Liver (tissue), 8 donors: ENCODE measurements at regions not wholly inside any gene's neighbourhood (a gene's known extent, or its start where the extent isn't known, plus 50 kb on each side); places are given as distances from the start of the nearest gene placed in this dataset.

Source experiments
- DNase-seq: peaks from one replicate; pipeline ENCODE4 v3.0.0-alpha.2; 2017; ENCODE audit warnings: low spot score
- H3K27ac ChIP-seq, 2 donors: one replicate each; pipeline ENCODE4 v1.7.0; 2013; ENCODE audit warnings: inconsistent platforms in 2 of 2, low read length in 2 of 2, control low read depth in 1 of 2, low read depth in 1 of 2, mild to moderate bottlenecking in 1 of 2
- H3K27me3 ChIP-seq, 4 donors: one replicate each; pipeline versions ENCODE4 v1.6.1 to v1.7.0; 2013; ENCODE audit warnings: low read length in 3 of 4, inconsistent platforms in 1 of 4, mild to moderate bottlenecking in 1 of 4, moderate library complexity in 1 of 4; ENCODE audit not compliant: control insufficient read depth in 4 of 4, insufficient read depth in 4 of 4
- H3K36me3 ChIP-seq, 4 donors: one replicate each; pipeline versions ENCODE4 v1.6.1 to v1.7.0; 2013; ENCODE audit warnings: low read length in 3 of 4, mild to moderate bottlenecking in 3 of 4, low read depth in 1 of 4, moderate library complexity in 1 of 4; ENCODE audit not compliant: control insufficient read depth in 4 of 4, insufficient read depth in 3 of 4
- H3K4me1 ChIP-seq, 4 donors: one replicate each; pipeline versions ENCODE4 v1.6.1 to v1.7.0; 2013; ENCODE audit warnings: low read length in 3 of 4, mild to moderate bottlenecking in 3 of 4, moderate library complexity in 1 of 4; ENCODE audit not compliant: control insufficient read depth in 4 of 4, insufficient read depth in 4 of 4
- H3K4me3 ChIP-seq, 3 donors: one replicate each; pipeline versions ENCODE4 v1.6.1 to v1.7.0; 2013; ENCODE audit warnings: low read length in 3 of 3, control low read depth in 1 of 3, low read depth in 1 of 3, mild to moderate bottlenecking in 1 of 3
- H3K9ac ChIP-seq, 2 donors: one replicate each; pipeline ENCODE4 v1.7.0; 2013; ENCODE audit warnings: low read length in 2 of 2, mild to moderate bottlenecking in 2 of 2, moderate library complexity in 2 of 2, control low read depth in 1 of 2, low read depth in 1 of 2
- H3K9me3 ChIP-seq, 4 donors: one replicate each; pipeline versions ENCODE4 v1.6.1 to v1.7.0; 2013; ENCODE audit warnings: low read length in 3 of 4; ENCODE audit not compliant: control insufficient read depth in 4 of 4
- EGR1 ChIP-seq, 2 donors: IDR thresholded peaks; 2 replicates each; pipeline ENCODE4 v1.6.1; 2016 to 2018; ENCODE audit warnings: antibody characterized with exemption in 2 of 2, low read depth in 2 of 2
- FOXA2 ChIP-seq: IDR thresholded peaks from 2 replicates; pipeline ENCODE4 v1.6.1; 2016; ENCODE audit warnings: antibody characterized with exemption
- GABPA ChIP-seq, 2 donors: IDR thresholded peaks in 1 of 2; conservative IDR thresholded peaks in 1 of 2; 2 replicates each; pipeline ENCODE4 v1.6.1; 2016; ENCODE audit warnings: antibody characterized with exemption in 2 of 2, mild to moderate bottlenecking in 1 of 2, moderate library complexity in 1 of 2
- HNF4A ChIP-seq, 2 donors: conservative IDR thresholded peaks; 2 replicates each; pipeline ENCODE4 v1.6.1; 2016; ENCODE audit warnings: antibody characterized with exemption in 2 of 2, mild to moderate bottlenecking in 2 of 2
- HNF4G ChIP-seq: IDR thresholded peaks from 2 replicates; pipeline ENCODE4 v1.6.1; 2016; ENCODE audit warnings: antibody characterized with exemption
- JUND ChIP-seq, 2 donors: IDR thresholded peaks; 2 replicates each; pipeline ENCODE4 v1.6.1; 2016; ENCODE audit warnings: antibody characterized with exemption in 2 of 2
- NR2F2 ChIP-seq: IDR thresholded peaks from 2 replicates; pipeline ENCODE4 v1.6.1; 2016; ENCODE audit warnings: antibody characterized with exemption
- RAD21 ChIP-seq, 2 donors: IDR thresholded peaks; 2 replicates each; pipeline ENCODE4 v1.6.1; 2016; ENCODE audit warnings: antibody characterized with exemption in 2 of 2, mild to moderate bottlenecking in 2 of 2
- REST ChIP-seq: IDR thresholded peaks from 2 replicates; pipeline ENCODE4 v1.6.1; 2016; ENCODE audit warnings: antibody characterized with exemption, mild to moderate bottlenecking
- RXRA ChIP-seq, 2 donors: IDR thresholded peaks; 2 replicates each; pipeline ENCODE4 v1.6.1; 2017 to 2018; ENCODE audit warnings: antibody characterized with exemption in 2 of 2, mild to moderate bottlenecking in 1 of 2
- SP1 ChIP-seq: IDR thresholded peaks from 2 replicates; pipeline ENCODE4 v1.6.1; 2018; ENCODE audit warnings: antibody characterized with exemption, mild to moderate bottlenecking
- YY1 ChIP-seq: IDR thresholded peaks from 2 replicates; pipeline ENCODE4 v1.6.1; 2016; ENCODE audit warnings: antibody characterized with exemption, mild to moderate bottlenecking
- WGBS: extraction: QIAGEN DNeasy Blood & Tissue Kit; methylation state at CpG from one replicate; pipeline ENCODE4 v1.1.7; 2013; 5-methylcytosine and 5-hydroxymethylcytosine counted together
- TF ChIP-seq, protein P1 (sequence below): IDR thresholded peaks from 2 replicates; pipeline ENCODE4 v1.6.1; 2016; ENCODE audit warnings: antibody characterized with exemption
- TF ChIP-seq, protein P2 (sequence below): fragments of 150-350 bp; IDR thresholded peaks from 2 replicates; pipeline ENCODE4 v1.5.1; 2017; ENCODE audit warnings: improper control_type of control experiment, low read depth, low read length; ENCODE audit not compliant: missing input control
- TF ChIP-seq, protein P3 (sequence below): IDR thresholded peaks from 2 replicates; pipeline ENCODE4 v1.6.1; 2016; ENCODE audit warnings: antibody characterized with exemption
- TF ChIP-seq, protein P4 (sequence below): IDR thresholded peaks from 2 replicates; pipeline ENCODE4 v1.6.1; 2016; ENCODE audit warnings: antibody characterized with exemption
- donor health status: healthy.
- donor health status: healthy.
- donor health status: healthy.
- donor health status: healthy.
- donor health status: healthy.

GRCh38 chr9:31032206-31032605 is 1352.2 kb upstream of the ACO1 start:
- no peak overlapping the region for H3K9ac ChIP-seq
- DNase-seq = no peak
- no peaks in the 10 kb centered on the region for H3K36me3 ChIP-seq
- no peak overlapping the region for H3K4me3 ChIP-seq
- no peaks in the 10 kb centered on the region for H3K27me3 ChIP-seq
- 72% methylated on average over 3 of the region's 3 CpGs for WGBS
- no peaks in the 10 kb centered on the region for H3K4me1 ChIP-seq
- no peaks in the 10 kb centered on the region for H3K9me3 ChIP-seq
- TF ChIP-seq, protein P1, sequence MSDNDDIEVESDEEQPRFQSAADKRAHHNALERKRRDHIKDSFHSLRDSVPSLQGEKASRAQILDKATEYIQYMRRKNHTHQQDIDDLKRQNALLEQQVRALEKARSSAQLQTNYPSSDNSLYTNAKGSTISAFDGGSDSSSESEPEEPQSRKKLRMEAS = no peak
- TF ChIP-seq EGR1 (IDR thresholded peaks at IDR 0.05; ENCODE audit: low read depth in 2 of 2) (no peak), FOXA2 (no peak), NR2F2 (no peak), REST (no peak), SP1 (no peak), GABPA (IDR thresholded peaks at IDR 0.05 in 1 of 2, conservative IDR thresholded peaks at IDR 0.05 in 1 of 2) (no peak), HNF4G (no peak), RAD21 (IDR thresholded peaks at IDR 0.05) (no peak), JUND (IDR thresholded peaks at IDR 0.05) (no peak), YY1 (no peak), RXRA (IDR thresholded peaks at IDR 0.05) (no peak)
- TF ChIP-seq, protein P2, sequence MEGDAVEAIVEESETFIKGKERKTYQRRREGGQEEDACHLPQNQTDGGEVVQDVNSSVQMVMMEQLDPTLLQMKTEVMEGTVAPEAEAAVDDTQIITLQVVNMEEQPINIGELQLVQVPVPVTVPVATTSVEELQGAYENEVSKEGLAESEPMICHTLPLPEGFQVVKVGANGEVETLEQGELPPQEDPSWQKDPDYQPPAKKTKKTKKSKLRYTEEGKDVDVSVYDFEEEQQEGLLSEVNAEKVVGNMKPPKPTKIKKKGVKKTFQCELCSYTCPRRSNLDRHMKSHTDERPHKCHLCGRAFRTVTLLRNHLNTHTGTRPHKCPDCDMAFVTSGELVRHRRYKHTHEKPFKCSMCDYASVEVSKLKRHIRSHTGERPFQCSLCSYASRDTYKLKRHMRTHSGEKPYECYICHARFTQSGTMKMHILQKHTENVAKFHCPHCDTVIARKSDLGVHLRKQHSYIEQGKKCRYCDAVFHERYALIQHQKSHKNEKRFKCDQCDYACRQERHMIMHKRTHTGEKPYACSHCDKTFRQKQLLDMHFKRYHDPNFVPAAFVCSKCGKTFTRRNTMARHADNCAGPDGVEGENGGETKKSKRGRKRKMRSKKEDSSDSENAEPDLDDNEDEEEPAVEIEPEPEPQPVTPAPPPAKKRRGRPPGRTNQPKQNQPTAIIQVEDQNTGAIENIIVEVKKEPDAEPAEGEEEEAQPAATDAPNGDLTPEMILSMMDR = no peak
- TF ChIP-seq, protein P3, sequence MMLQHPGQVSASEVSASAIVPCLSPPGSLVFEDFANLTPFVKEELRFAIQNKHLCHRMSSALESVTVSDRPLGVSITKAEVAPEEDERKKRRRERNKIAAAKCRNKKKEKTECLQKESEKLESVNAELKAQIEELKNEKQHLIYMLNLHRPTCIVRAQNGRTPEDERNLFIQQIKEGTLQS = no peak
- TF ChIP-seq, protein P4, sequence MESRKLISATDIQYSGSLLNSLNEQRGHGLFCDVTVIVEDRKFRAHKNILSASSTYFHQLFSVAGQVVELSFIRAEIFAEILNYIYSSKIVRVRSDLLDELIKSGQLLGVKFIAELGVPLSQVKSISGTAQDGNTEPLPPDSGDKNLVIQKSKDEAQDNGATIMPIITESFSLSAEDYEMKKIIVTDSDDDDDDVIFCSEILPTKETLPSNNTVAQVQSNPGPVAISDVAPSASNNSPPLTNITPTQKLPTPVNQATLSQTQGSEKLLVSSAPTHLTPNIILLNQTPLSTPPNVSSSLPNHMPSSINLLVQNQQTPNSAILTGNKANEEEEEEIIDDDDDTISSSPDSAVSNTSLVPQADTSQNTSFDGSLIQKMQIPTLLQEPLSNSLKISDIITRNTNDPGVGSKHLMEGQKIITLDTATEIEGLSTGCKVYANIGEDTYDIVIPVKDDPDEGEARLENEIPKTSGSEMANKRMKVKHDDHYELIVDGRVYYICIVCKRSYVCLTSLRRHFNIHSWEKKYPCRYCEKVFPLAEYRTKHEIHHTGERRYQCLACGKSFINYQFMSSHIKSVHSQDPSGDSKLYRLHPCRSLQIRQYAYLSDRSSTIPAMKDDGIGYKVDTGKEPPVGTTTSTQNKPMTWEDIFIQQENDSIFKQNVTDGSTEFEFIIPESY = no peak
- H3K27ac ChIP-seq = no peak overlapping the region

DNA sequence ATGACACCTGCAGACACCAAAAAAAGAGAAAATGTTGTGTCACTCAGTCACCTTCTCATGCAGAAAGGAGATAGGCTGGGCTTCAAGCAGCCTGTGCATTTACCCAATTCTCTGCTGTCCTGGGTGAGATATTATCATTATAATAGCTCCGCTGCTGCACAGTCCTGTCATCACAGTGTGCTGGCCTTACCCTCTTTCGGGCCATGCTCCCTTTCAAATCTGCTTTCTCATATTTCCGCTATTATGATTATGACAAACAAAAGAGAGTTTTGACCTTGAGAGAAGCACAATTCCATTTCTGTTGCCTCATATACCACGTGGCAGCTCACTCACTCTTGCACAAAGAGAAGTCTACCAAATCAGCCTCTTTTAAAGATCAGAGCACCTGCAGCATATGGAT is 1350.1 kb upstream of the ACO1 start:
- no peaks in the 10 kb centered on the region for H3K4me1 ChIP-seq
- H3K9me3 ChIP-seq = no peaks in the 10 kb centered on the region
- no peaks in the 10 kb centered on the region for H3K36me3 ChIP-seq
- WGBS = 60% methylated on average over 4 of the region's 4 CpGs
- no peak overlapping the region for H3K9ac ChIP-seq
- H3K27me3 ChIP-seq = no peaks in the 10 kb centered on the region
- no peak overlapping the region for H3K4me3 ChIP-seq
- DNase-seq = no peak
- H3K27ac ChIP-seq = no peak overlapping the region
- TF ChIP-seq HNF4G (no peak), GABPA (IDR thresholded peaks at IDR 0.05 in 1 of 2, conservative IDR thresholded peaks at IDR 0.05 in 1 of 2) (no peak), RXRA (IDR thresholded peaks at IDR 0.05) (no peak), JUND (IDR thresholded peaks at IDR 0.05) (no peak), HNF4A (conservative IDR thresholded peaks at IDR 0.05) (no peak), REST (no peak)
- TF ChIP-seq, protein P3 = no peak
- TF ChIP-seq, protein P1 = no peak
- TF ChIP-seq, protein P4 = no peak
